ENCODE measurements at regions not wholly inside any gene's neighbourhood (a gene's known extent, or its start where the extent isn't known, plus 50 kb on each side); places are given as distances from the start of the nearest gene placed in this dataset.

- intact Hi-C loops (cut with DNase I; ENCODE audit: low total_unique reads): no loop called here
- 63 to 71% methylated on average over 1 of the region's 1 CpG for WGBS, 2 donors
- Histone ChIP-seq H3K9me3 (no peaks in the 10 kb centered on the region), H3K27me3 (no peaks in the 10 kb centered on the region), H3K36me3 (ENCODE audit: low read depth, missing control alignments) (no peaks in the 10 kb centered on the region), H3K4me1 (no peaks in the 10 kb centered on the region), H3K27ac (no peak overlapping the region), H3K4me3 (no peak overlapping the region)
- no peak for TF ChIP-seq CTCF (IDR thresholded peaks at IDR 0.05)
- no peak for TF ChIP-seq POLR2A (IDR thresholded peaks at IDR 0.05)
- DNase-seq: no peak
Observed at GRCh38 chr3:135807879-135808278, 157.6 kb upstream of the PPP2R3A start.

GRCh38 chr3:135809021-135809634 is 156.4 kb upstream of the PPP2R3A start:
- Histone ChIP-seq H3K4me1 (no peaks in the 10 kb centered on the region), H3K27ac (no peak overlapping the region), H3K4me3 (no peak overlapping the region), H3K9me3 (no peaks in the 10 kb centered on the region), H3K27me3 (no peaks in the 10 kb centered on the region), H3K36me3 (ENCODE audit: low read depth, missing control alignments) (no peaks in the 10 kb centered on the region)
- DNase-seq: no peak
- no peak for TF ChIP-seq POLR2A (IDR thresholded peaks at IDR 0.05)
- no peak for TF ChIP-seq CTCF (IDR thresholded peaks at IDR 0.05)
- intact Hi-C loops (cut with DNase I; ENCODE audit: low total_unique reads): no loop called here
- 62 to 72% methylated on average over 4 of the region's 4 CpGs for WGBS, 2 donors

GRCh38 chr3:135811651-135812050 is 153.9 kb upstream of the PPP2R3A start:
- Histone ChIP-seq H3K27ac (no peak overlapping the region), H3K4me3 (no peak overlapping the region), H3K4me1 (no peaks in the 10 kb centered on the region), H3K9me3 (no peaks in the 10 kb centered on the region), H3K27me3 (no peaks in the 10 kb centered on the region), H3K36me3 (ENCODE audit: low read depth, missing control alignments) (no peaks in the 10 kb centered on the region)
- WGBS, 2 donors: 52 to 53% methylated on average over 8 of the region's 8 CpGs
- no peak for TF ChIP-seq POLR2A (IDR thresholded peaks at IDR 0.05)
- TF ChIP-seq CTCF (IDR thresholded peaks at IDR 0.05): no peak
- intact Hi-C loops (cut with DNase I; ENCODE audit: low total_unique reads): no loop called here
- no peak for DNase-seq

- TF ChIP-seq CTCF (IDR thresholded peaks at IDR 0.05) (no peak), POLR2A (IDR thresholded peaks at IDR 0.05) (no peak)
- Histone ChIP-seq H3K36me3 (ENCODE audit: low read depth, missing control alignments) (no peaks in the 10 kb centered on the region), H3K27ac (no peak overlapping the region), H3K4me1 (no peaks in the 10 kb centered on the region), H3K9me3 (no peaks in the 10 kb centered on the region), H3K4me3 (no peak overlapping the region), H3K27me3 (no peaks in the 10 kb centered on the region)
- 57 to 59% methylated on average over 7 of the region's 7 CpGs for WGBS, 2 donors
- DNase-seq: no peak
- intact Hi-C loops (cut with DNase I; ENCODE audit: low total_unique reads): no loop called here
Observed at GRCh38 chr3:135812057-135812456, 153.5 kb upstream of the PPP2R3A start.

GRCh38 chr3:135834465-135834864 is 131.1 kb upstream of the PPP2R3A start:
- Histone ChIP-seq H3K4me1 (no peaks in the 10 kb centered on the region), H3K27me3 (no peaks in the 10 kb centered on the region), H3K9me3 (no peaks in the 10 kb centered on the region), H3K36me3 (ENCODE audit: low read depth, missing control alignments) (no peaks in the 10 kb centered on the region), H3K27ac (no peak overlapping the region), H3K4me3 (no peak overlapping the region)
- TF ChIP-seq POLR2A (IDR thresholded peaks at IDR 0.05) (no peak), CTCF (IDR thresholded peaks at IDR 0.05) (no peak)
- intact Hi-C loops (cut with DNase I; ENCODE audit: low total_unique reads): no loop called here
- DNase-seq: no peak
